H9 (cell line): ENCODE measurements at regions not wholly inside any gene's neighbourhood (a gene's known extent, or its start where the extent isn't known, plus 50 kb on each side); places are given as distances from the start of the nearest gene placed in this dataset.

ENCODE experiments used
- DNase-seq: peaks from one replicate; pipeline ENCODE4 v3.0.0-alpha.2; 2017
- H2AFZ ChIP-seq: one replicate; pipeline ENCODE4 v1.6.1; 2013; ENCODE audit warnings: mild to moderate bottlenecking, low read length, control low read depth, moderate library complexity
- H2AK5ac ChIP-seq: 2 replicates; pipeline ENCODE4 v1.6.1; 2013; ENCODE audit warnings: low read length, control low read depth, mixed read lengths; ENCODE audit not compliant: insufficient read length
- H2BK120ac ChIP-seq: one replicate; pipeline ENCODE4 v1.6.1; 2013; ENCODE audit warnings: low read depth, mild to moderate bottlenecking, low read length, control low read depth, inconsistent platforms; ENCODE audit not compliant: poor library complexity, severe bottlenecking
- H2BK12ac ChIP-seq: 2 replicates; pipeline ENCODE4 v1.6.1; 2013; ENCODE audit warnings: low read length, control low read depth, mixed read lengths, low read depth; ENCODE audit not compliant: insufficient read length
- H2BK15ac ChIP-seq: 2 replicates; pipeline ENCODE4 v1.6.1; 2013; ENCODE audit warnings: low read depth, low read length, control low read depth
- H2BK20ac ChIP-seq: one replicate; pipeline ENCODE4 v1.6.1; 2013; ENCODE audit warnings: low read depth, mild to moderate bottlenecking, low read length, control low read depth, inconsistent platforms; ENCODE audit not compliant: poor library complexity, severe bottlenecking
- H2BK5ac ChIP-seq: 2 replicates; pipeline ENCODE4 v1.6.1; 2013; ENCODE audit warnings: low read length, control low read depth, mixed read lengths; ENCODE audit not compliant: insufficient read length
- H3K14ac ChIP-seq: 2 replicates; pipeline ENCODE4 v1.6.1; 2013; ENCODE audit warnings: low read length, control low read depth; ENCODE audit not compliant: insufficient read depth
- H3K18ac ChIP-seq: 2 replicates; pipeline ENCODE4 v1.6.1; 2013; ENCODE audit warnings: low read depth, mild to moderate bottlenecking, mixed read lengths, low read length, control low read depth; ENCODE audit not compliant: insufficient read length
- H3K23ac ChIP-seq: 2 replicates; pipeline ENCODE4 v1.6.1; 2013; ENCODE audit warnings: low read length, control low read depth, mixed read lengths, low read depth; ENCODE audit not compliant: insufficient read length
- H3K23me2 ChIP-seq: 2 replicates; pipeline ENCODE4 v1.6.1; 2013; ENCODE audit warnings: low read depth, mild to moderate bottlenecking, mixed read lengths, low read length, control low read depth; ENCODE audit not compliant: insufficient read length, poor library complexity, severe bottlenecking
- H3K27ac ChIP-seq: 2 replicates; pipeline ENCODE4 v1.5.1; 2013; ENCODE audit warnings: low read length, control low read depth, mixed read lengths, low read depth; ENCODE audit not compliant: insufficient read length
- H3K27me3 ChIP-seq: 2 replicates; pipeline ENCODE4 v1.6.1; 2013; ENCODE audit warnings: low read length, control low read depth, inconsistent platforms; ENCODE audit not compliant: insufficient read depth
- H3K4ac ChIP-seq: 2 replicates; pipeline ENCODE4 v1.6.1; 2013; ENCODE audit warnings: low read depth, mild to moderate bottlenecking, control low read depth, inconsistent platforms, low read length, moderate library complexity
- H3K4me1 ChIP-seq: 2 replicates; pipeline ENCODE4 v1.6.1; 2013; ENCODE audit warnings: low read length, control low read depth, inconsistent platforms; ENCODE audit not compliant: insufficient read depth
- H3K4me2 ChIP-seq: 2 replicates; pipeline ENCODE4 v1.6.1; 2013; ENCODE audit warnings: low read length, control low read depth, mixed read lengths; ENCODE audit not compliant: insufficient read length, insufficient read depth
- H3K56ac ChIP-seq: 2 replicates; pipeline ENCODE4 v1.6.1; 2013; ENCODE audit warnings: low read depth, mild to moderate bottlenecking, mixed read lengths, low read length, control low read depth; ENCODE audit not compliant: insufficient read length
- H3K79me1 ChIP-seq: 2 replicates; pipeline ENCODE4 v1.6.1; 2013; ENCODE audit warnings: low read depth, mild to moderate bottlenecking, moderate library complexity, low read length, control low read depth, inconsistent platforms; ENCODE audit not compliant: insufficient read depth, poor library complexity, severe bottlenecking
- H3K79me2 ChIP-seq: 2 replicates; pipeline ENCODE4 v1.6.1; 2013; ENCODE audit warnings: low read length, control low read depth, inconsistent platforms; ENCODE audit not compliant: insufficient read depth
- H3K9ac ChIP-seq: 2 replicates; pipeline ENCODE4 v1.6.1; 2013; ENCODE audit warnings: low read length, control low read depth, mixed read lengths; ENCODE audit not compliant: insufficient read length; ENCODE audit errors: extremely low read depth
- H3K9me3 ChIP-seq: one replicate; pipeline ENCODE4 v1.6.1; 2013; ENCODE audit warnings: low read depth, low read length, inconsistent platforms; ENCODE audit not compliant: control insufficient read depth
- H3T11ph ChIP-seq: one replicate; pipeline ENCODE4 v1.6.1; 2013; ENCODE audit warnings: mild to moderate bottlenecking, low read length, control low read depth, inconsistent platforms
- H4K20me1 ChIP-seq: one replicate; pipeline ENCODE4 v1.6.1; 2013; ENCODE audit not compliant: control insufficient read depth, insufficient read length, insufficient read depth
- H4K5ac ChIP-seq: 2 replicates; pipeline ENCODE4 v1.6.1; 2013; ENCODE audit warnings: low read depth, mild to moderate bottlenecking, mixed read lengths, low read length, control low read depth; ENCODE audit not compliant: insufficient read length
- H4K8ac ChIP-seq: replicated peaks from 2 replicates; pipeline ENCODE4 v1.6.1; 2013; ENCODE audit warnings: low read length, control low read depth, mixed read lengths, low read depth; ENCODE audit not compliant: insufficient read length
- H4K91ac ChIP-seq: 2 replicates; pipeline ENCODE4 v1.6.1; 2013; ENCODE audit warnings: low read depth, mild to moderate bottlenecking, moderate library complexity, mixed read lengths, low read length, control low read depth; ENCODE audit not compliant: insufficient read length
- H3K27ac Mint-ChIP-seq, 3 experiments: 2 replicates in 2 of 3; 3 replicates in 1 of 3; pipeline ENCODE4 v1.8.0; 2020 to 2021; ENCODE audit warnings: mixed read lengths in 3 of 3, mild to moderate bottlenecking in 1 of 3, moderate library complexity in 1 of 3
- H3K27me3 Mint-ChIP-seq: 2 replicates; pipeline ENCODE4 v1.8.0; 2021; ENCODE audit warnings: low read depth, mild to moderate bottlenecking, moderate library complexity, mixed read lengths
- H3K36me3 Mint-ChIP-seq, 3 experiments: 2 replicates in 2 of 3; 3 replicates in 1 of 3; pipeline ENCODE4 v1.8.0; 2020 to 2021; ENCODE audit warnings: low read depth in 3 of 3, mixed read lengths in 3 of 3; ENCODE audit not compliant: insufficient read depth in 1 of 3
- H3K4me1 Mint-ChIP-seq, 2 experiments: 2 replicates each; pipeline ENCODE4 v1.8.0; 2020; ENCODE audit warnings: mixed read lengths in 2 of 2
- H3K4me3 Mint-ChIP-seq, 2 experiments: 2 replicates in 1 of 2; 3 replicates in 1 of 2; pipeline ENCODE4 v1.8.0; 2020 to 2021; ENCODE audit warnings: mild to moderate bottlenecking in 2 of 2, mixed read lengths in 2 of 2, moderate library complexity in 1 of 2
- H3K9me3 Mint-ChIP-seq, 2 experiments: 2 replicates in 1 of 2; 3 replicates in 1 of 2; pipeline ENCODE4 v1.8.0; 2020; ENCODE audit warnings: mild to moderate bottlenecking in 2 of 2, mixed read lengths in 2 of 2, moderate library complexity in 1 of 2
- WGBS: extraction: QIAGEN DNeasy Blood & Tissue Kit; methylation state at CpG from one replicate; pipeline ENCODE4 v1.1.7; 2013; ENCODE audit warnings: missing lambda C conversion rate, low lambda C conversion rate, mixed read lengths; ENCODE audit not compliant: insufficient read length; ENCODE audit errors: extremely low coverage; 5-methylcytosine and 5-hydroxymethylcytosine counted together
- TF ChIP-seq, protein P1 (sequence below): fragments of 200-600 bp; sonication (generic); conservative IDR thresholded peaks from 3 replicates; pipeline ENCODE4 v1.8.0; 2021; ENCODE audit warnings: antibody characterized with exemption, mild to moderate bottlenecking

DNA sequence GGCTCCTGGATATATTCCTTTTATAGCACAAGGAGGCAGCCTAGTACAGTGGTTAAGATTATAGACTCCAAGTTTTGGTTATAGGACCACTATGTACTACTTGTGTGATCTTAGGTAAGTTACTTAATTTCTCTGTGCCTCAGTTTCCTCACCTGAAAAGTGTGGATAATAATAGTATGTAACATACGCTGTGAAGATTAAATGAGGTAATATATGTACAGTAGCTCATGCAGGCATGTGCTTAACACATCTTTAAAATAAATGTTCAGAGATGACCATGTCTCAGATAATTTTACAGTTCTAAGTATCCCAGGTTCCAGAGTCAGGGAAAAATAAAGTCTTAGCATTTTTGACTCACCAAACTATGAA, 55.7 kb upstream of the TRABD2B start:
- no peak overlapping the region for H2BK20ac ChIP-seq
- H3K14ac ChIP-seq = no peak overlapping the region
- no peak overlapping the region for H3T11ph ChIP-seq
- no peak overlapping the region for H4K91ac ChIP-seq
- H3K79me1 ChIP-seq = no peaks in the 10 kb centered on the region
- no peak overlapping the region for H4K8ac ChIP-seq
- H3K4me3 Mint-ChIP-seq = no peak overlapping the region
- H3K9ac ChIP-seq = no peak overlapping the region
- no peak for DNase-seq
- no peak overlapping the region for H3K23ac ChIP-seq
- H2AK5ac ChIP-seq = no peak overlapping the region
- no peak overlapping the region for H3K18ac ChIP-seq
- H3K9me3 Mint-ChIP-seq = no peaks in the 10 kb centered on the region; a peak in 1 of 5 replicates
- H3K56ac ChIP-seq = no peak overlapping the region
- H3K27ac ChIP-seq = no peak overlapping the region
- no peak overlapping the region for H3K4ac ChIP-seq
- H3K79me2 ChIP-seq = no peaks in the 10 kb centered on the region
- H3K4me1 ChIP-seq = no peaks in the 10 kb centered on the region; the same call in 1 of the 2 replicates
- H3K4me1 Mint-ChIP-seq = peaks cover 16 to 21% of the 10 kb centered on the region in 2 experiments
- no peaks in the 10 kb centered on the region for H3K36me3 Mint-ChIP-seq
- H4K20me1 ChIP-seq = no peaks in the 10 kb centered on the region
- TF ChIP-seq, protein P1, sequence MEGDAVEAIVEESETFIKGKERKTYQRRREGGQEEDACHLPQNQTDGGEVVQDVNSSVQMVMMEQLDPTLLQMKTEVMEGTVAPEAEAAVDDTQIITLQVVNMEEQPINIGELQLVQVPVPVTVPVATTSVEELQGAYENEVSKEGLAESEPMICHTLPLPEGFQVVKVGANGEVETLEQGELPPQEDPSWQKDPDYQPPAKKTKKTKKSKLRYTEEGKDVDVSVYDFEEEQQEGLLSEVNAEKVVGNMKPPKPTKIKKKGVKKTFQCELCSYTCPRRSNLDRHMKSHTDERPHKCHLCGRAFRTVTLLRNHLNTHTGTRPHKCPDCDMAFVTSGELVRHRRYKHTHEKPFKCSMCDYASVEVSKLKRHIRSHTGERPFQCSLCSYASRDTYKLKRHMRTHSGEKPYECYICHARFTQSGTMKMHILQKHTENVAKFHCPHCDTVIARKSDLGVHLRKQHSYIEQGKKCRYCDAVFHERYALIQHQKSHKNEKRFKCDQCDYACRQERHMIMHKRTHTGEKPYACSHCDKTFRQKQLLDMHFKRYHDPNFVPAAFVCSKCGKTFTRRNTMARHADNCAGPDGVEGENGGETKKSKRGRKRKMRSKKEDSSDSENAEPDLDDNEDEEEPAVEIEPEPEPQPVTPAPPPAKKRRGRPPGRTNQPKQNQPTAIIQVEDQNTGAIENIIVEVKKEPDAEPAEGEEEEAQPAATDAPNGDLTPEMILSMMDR = no peak
- H3K27me3 Mint-ChIP-seq = peaks cover 59% of the 10 kb centered on the region
- H3K4me2 ChIP-seq = no peak overlapping the region
- H4K5ac ChIP-seq = no peak overlapping the region
- peaks cover 2% of the 10 kb centered on the region; the same call in 1 of the 2 replicates for H3K27me3 ChIP-seq
- no peak overlapping the region for H2BK120ac ChIP-seq
- no peak overlapping the region for H3K27ac Mint-ChIP-seq
- H2BK5ac ChIP-seq = no peak overlapping the region
- H3K9me3 ChIP-seq = no peaks in the 10 kb centered on the region
- no peak overlapping the region for H2BK12ac ChIP-seq
- no peak overlapping the region for H2AFZ ChIP-seq
- WGBS = no CpG with 5 or more reads among the region's 1 CpG
- no peak overlapping the region for H2BK15ac ChIP-seq
- H3K23me2 ChIP-seq = no peaks in the 10 kb centered on the region
